ENCODE measurements at regions not wholly inside any gene's neighbourhood (a gene's known extent, or its start where the extent isn't known, plus 50 kb on each side); places are given as distances from the start of the nearest gene placed in this dataset.
"Not testable (repeated sequence)": the region's sequence is repeated elsewhere in the genome, so short reads cannot be mapped to it uniquely, and the experiment has no call there.

- H3K4me1 ChIP-seq = peaks cover 9 to 32% (median 14%) of the 10 kb centered on the region in 10 experiments
- no peak overlapping the region for H3K27ac ChIP-seq
- no peaks in the 10 kb centered on the region for H3K27me3 ChIP-seq
- H3K36me3 ChIP-seq = no peaks in the 10 kb centered on the region
- H3K4me2 ChIP-seq = no peak overlapping the region
- no peak for TF ChIP-seq Cebpa-rat (IDR thresholded peaks at IDR 0.05)
- no peak overlapping the region for H3K4me3 ChIP-seq
- H3K9me3 ChIP-seq (replicated peaks in 1 of 11) = no peaks in the 10 kb centered on the region
- no peak overlapping the region for H3K9ac ChIP-seq
- no peaks in the 10 kb centered on the region for H4K20me1 ChIP-seq
These were observed 289.6 kb downstream of the ANXA1 start for GRCh38 chr9:73441223-73441622.

- no peaks in the 10 kb centered on the region for H3K27me3 ChIP-seq
- H3K4me2 ChIP-seq = no peak overlapping the region
- H3K4me1 ChIP-seq = peaks cover 9 to 26% (median 14%) of the 10 kb centered on the region in 10 experiments
- no peaks in the 10 kb centered on the region for H4K20me1 ChIP-seq
- no peaks in the 10 kb centered on the region for H3K36me3 ChIP-seq
- TF ChIP-seq Cebpa-rat (IDR thresholded peaks at IDR 0.05) = no peak
- H3K4me3 ChIP-seq = no peak overlapping the region
- no peaks in the 10 kb centered on the region for H3K9me3 ChIP-seq (replicated peaks in 1 of 11)
- no peak overlapping the region for H3K27ac ChIP-seq
- H3K9ac ChIP-seq = no peak overlapping the region
These were observed 290.5 kb downstream of the ANXA1 start for GRCh38 chr9:73441890-73442818.

- Histone ChIP-seq H3K4me1 (peaks cover 0 to 7% (median 0%) of the 10 kb centered on the region in 10 experiments; a peak in 2 of 20 replicates), H3K9ac (no peak overlapping the region), H3K36me3 (no peaks in the 10 kb centered on the region), H3K27ac (no peak overlapping the region), H3K4me2 (no peak overlapping the region), H3K9me3 (replicated peaks in 1 of 11) (no peaks in the 10 kb centered on the region), H4K20me1 (no peaks in the 10 kb centered on the region), H3K27me3 (no peaks in the 10 kb centered on the region), H3K4me3 (no peak overlapping the region)
- TF ChIP-seq Cebpa-rat (IDR thresholded peaks at IDR 0.05) = no peak
These were observed 293.2 kb downstream of the ANXA1 start for GRCh38 chr9:73444821-73445220.

- not testable (repeated sequence) for H3K4me3 ChIP-seq; H3K4me2 ChIP-seq; H4K20me1 ChIP-seq; H3K9me3 ChIP-seq (replicated peaks in 1 of 11); H3K9ac ChIP-seq; H3K27me3 ChIP-seq; H3K4me1 ChIP-seq; H3K27ac ChIP-seq; H3K36me3 ChIP-seq
These were observed 293.7 kb downstream of the ANXA1 start for GRCh38 chr9:73445384-73445783.

- Histone ChIP-seq H3K4me3 (no peak overlapping the region), H3K9ac (no peak overlapping the region), H3K4me1 (peaks cover 0 to 7% (median 0%) of the 10 kb centered on the region in 10 experiments; a peak in 2 of 20 replicates), H3K36me3 (no peaks in the 10 kb centered on the region), H3K27ac (no peak overlapping the region), H3K27me3 (no peaks in the 10 kb centered on the region), H3K4me2 (no peak overlapping the region), H4K20me1 (no peaks in the 10 kb centered on the region), H3K9me3 (replicated peaks in 1 of 11) (no peaks in the 10 kb centered on the region)
- TF ChIP-seq Cebpa-rat (IDR thresholded peaks at IDR 0.05) = no peak
These were observed 294.6 kb downstream of the ANXA1 start for GRCh38 chr9:73446306-73446705.

- H3K36me3 ChIP-seq = no peaks in the 10 kb centered on the region
- H3K27ac ChIP-seq = no peak overlapping the region
- peaks cover 0 to 7% (median 4%) of the 10 kb centered on the region in 11 experiments; a peak in 9 of 22 replicates for H3K9me3 ChIP-seq (replicated peaks in 1 of 11)
- peaks cover 0 to 12% (median 0%) of the 10 kb centered on the region in 10 experiments; a peak in 5 of 20 replicates for H3K4me1 ChIP-seq
- no peak overlapping the region for H3K9ac ChIP-seq
- no peaks in the 10 kb centered on the region for H3K27me3 ChIP-seq
- H3K4me2 ChIP-seq = no peak overlapping the region
- no peaks in the 10 kb centered on the region for H4K20me1 ChIP-seq
- H3K4me3 ChIP-seq = no peak overlapping the region
- no peak for TF ChIP-seq Cebpa-rat (IDR thresholded peaks at IDR 0.05)
These were observed 299.3 kb downstream of the ANXA1 start for GRCh38 chr9:73451003-73451402.

GRCh38 chr9:73459817-73460216, 308.2 kb downstream of the ANXA1 start:
- Histone ChIP-seq H3K27ac (no peak overlapping the region), H3K36me3 (no peaks in the 10 kb centered on the region), H3K9me3 (replicated peaks in 1 of 11) (no peaks in the 10 kb centered on the region), H3K4me2 (no peak overlapping the region), H4K20me1 (no peaks in the 10 kb centered on the region), H3K4me3 (no peak overlapping the region), H3K27me3 (no peaks in the 10 kb centered on the region), H3K4me1 (no peaks in the 10 kb centered on the region), H3K9ac (no peak overlapping the region)
- no peak for TF ChIP-seq Cebpa-rat (IDR thresholded peaks at IDR 0.05)

- peaks cover 0 to 7% (median 0%) of the 10 kb centered on the region in 11 experiments; a peak in 3 of 22 replicates for H3K9me3 ChIP-seq (replicated peaks in 1 of 11)
- no peak overlapping the region for H3K9ac ChIP-seq
- no peaks in the 10 kb centered on the region for H3K27me3 ChIP-seq
- TF ChIP-seq Cebpa-rat (IDR thresholded peaks at IDR 0.05) = no peak
- H3K4me1 ChIP-seq = peaks cover 0 to 11% (median 8%) of the 10 kb centered on the region in 10 experiments; a peak in 12 of 20 replicates
- H3K36me3 ChIP-seq = no peaks in the 10 kb centered on the region
- no peak overlapping the region for H3K4me3 ChIP-seq
- no peaks in the 10 kb centered on the region for H4K20me1 ChIP-seq
- no peak overlapping the region for H3K4me2 ChIP-seq
- H3K27ac ChIP-seq = no peak overlapping the region
These were observed 317.1 kb downstream of the ANXA1 start for GRCh38 chr9:73468716-73469115.

GRCh38 chr9:73470766-73471165, 319.1 kb downstream of the ANXA1 start:
- peaks cover 0 to 11% (median 8%) of the 10 kb centered on the region in 10 experiments; a peak in 12 of 20 replicates for H3K4me1 ChIP-seq
- TF ChIP-seq Cebpa-rat (IDR thresholded peaks at IDR 0.05) = no peak
- peaks cover 0 to 11% (median 3%) of the 10 kb centered on the region in 11 experiments; a peak in 6 of 22 replicates for H3K9me3 ChIP-seq (replicated peaks in 1 of 11)
- no peaks in the 10 kb centered on the region for H4K20me1 ChIP-seq
- no peak overlapping the region for H3K9ac ChIP-seq
- H3K4me2 ChIP-seq = peak overlapping the region in 8 of 11 experiments; percentile 1 to 39 (median 28); a peak in 9 of 22 replicates
- H3K36me3 ChIP-seq = no peaks in the 10 kb centered on the region
- no peak overlapping the region for H3K27ac ChIP-seq
- no peak overlapping the region for H3K4me3 ChIP-seq
- H3K27me3 ChIP-seq = no peaks in the 10 kb centered on the region

All from BLaER1 treated with 17β-estradiol and CSF1 and Interleukin-3, amounts not matched to agents 10 nM and 100 nM (cell line).